LHCN-M2 (cell line): ENCODE measurements at regions not wholly inside any gene's neighbourhood (a gene's known extent, or its start where the extent isn't known, plus 50 kb on each side); places are given as distances from the start of the nearest gene placed in this dataset.

Experiments
- DNase-seq: peaks from one replicate; pipeline ENCODE4 v3.0.0-alpha.2; 2012; ENCODE audit warnings: low read depth

DNA sequence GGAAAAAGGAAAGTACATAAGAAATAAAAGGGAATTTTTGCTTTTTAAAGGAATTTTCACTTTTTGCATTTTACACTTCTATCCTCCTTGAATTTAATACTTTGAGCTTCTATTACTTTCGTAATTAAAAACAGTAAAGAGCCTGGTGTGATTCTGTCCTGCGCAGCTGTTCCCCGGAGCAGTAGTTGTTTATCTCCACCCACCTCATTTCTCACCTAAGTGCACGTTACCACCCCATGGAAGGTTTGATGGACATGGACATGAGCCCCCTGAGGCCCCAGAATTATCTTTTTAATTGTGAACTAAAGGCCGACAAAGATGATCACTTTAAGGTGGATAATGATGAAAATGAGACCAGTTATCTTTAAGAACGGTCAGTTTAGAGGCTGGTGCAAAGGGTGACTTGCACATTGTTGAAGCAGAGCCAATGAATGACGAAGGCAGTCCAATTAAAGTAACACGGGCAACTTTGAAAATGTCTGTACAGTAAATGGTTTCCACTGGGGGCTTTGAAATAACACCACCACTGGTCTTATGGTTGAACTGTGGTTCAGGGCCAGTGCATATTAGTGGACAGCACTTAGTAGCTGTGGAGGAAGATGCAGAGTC, 52.1 kb upstream of the TEX13D start:
- DNase-seq = no peak

DNA sequence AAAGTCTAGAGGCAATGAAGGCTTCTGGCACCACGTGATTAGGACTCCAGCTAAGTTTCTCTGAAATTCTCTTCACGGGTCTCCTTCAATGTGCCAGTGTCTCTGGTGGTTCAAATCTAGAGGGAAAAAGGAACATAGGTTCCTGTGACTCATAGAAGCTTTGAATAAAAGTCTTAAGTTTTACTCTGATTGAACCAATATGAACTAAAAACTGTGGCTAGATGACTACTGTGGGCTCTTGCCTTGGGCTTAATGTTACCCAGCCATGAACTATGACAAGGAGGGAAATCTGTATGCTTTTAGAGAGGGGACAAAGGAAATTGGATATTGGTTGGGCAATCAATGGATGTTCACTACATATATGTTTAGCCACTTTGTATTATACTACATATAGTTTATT, 49.9 kb upstream of the TEX13D start:
- DNase-seq = no peak
